ENCODE measurements at regions not wholly inside any gene's neighbourhood (a gene's known extent, or its start where the extent isn't known, plus 50 kb on each side); places are given as distances from the start of the nearest gene placed in this dataset.

- TF ChIP-seq CTCF (IDR thresholded peaks at IDR 0.05): no peak
- TF ChIP-seq POLR2A (IDR thresholded peaks at IDR 0.05): no peak
These were observed 94.7 kb upstream of the GJB6 start for GRCh38 chr13:20326809-20327208.
